ENCODE measurements at regions not wholly inside any gene's neighbourhood (a gene's known extent, or its start where the extent isn't known, plus 50 kb on each side); places are given as distances from the start of the nearest gene placed in this dataset.

GRCh38 chr13:85334187-85334586 lies 465.0 kb downstream of the SLITRK6 start:
- FAIRE-seq (peak; percentile 64), DNase-seq (ENCODE audit: insufficient read length, low spot score) (no peak)
- TF ChIP-seq, protein P1, sequence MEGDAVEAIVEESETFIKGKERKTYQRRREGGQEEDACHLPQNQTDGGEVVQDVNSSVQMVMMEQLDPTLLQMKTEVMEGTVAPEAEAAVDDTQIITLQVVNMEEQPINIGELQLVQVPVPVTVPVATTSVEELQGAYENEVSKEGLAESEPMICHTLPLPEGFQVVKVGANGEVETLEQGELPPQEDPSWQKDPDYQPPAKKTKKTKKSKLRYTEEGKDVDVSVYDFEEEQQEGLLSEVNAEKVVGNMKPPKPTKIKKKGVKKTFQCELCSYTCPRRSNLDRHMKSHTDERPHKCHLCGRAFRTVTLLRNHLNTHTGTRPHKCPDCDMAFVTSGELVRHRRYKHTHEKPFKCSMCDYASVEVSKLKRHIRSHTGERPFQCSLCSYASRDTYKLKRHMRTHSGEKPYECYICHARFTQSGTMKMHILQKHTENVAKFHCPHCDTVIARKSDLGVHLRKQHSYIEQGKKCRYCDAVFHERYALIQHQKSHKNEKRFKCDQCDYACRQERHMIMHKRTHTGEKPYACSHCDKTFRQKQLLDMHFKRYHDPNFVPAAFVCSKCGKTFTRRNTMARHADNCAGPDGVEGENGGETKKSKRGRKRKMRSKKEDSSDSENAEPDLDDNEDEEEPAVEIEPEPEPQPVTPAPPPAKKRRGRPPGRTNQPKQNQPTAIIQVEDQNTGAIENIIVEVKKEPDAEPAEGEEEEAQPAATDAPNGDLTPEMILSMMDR (IDR thresholded peaks at IDR 0.05; ENCODE audit: insufficient read depth, missing control alignments): no peak

DNA sequence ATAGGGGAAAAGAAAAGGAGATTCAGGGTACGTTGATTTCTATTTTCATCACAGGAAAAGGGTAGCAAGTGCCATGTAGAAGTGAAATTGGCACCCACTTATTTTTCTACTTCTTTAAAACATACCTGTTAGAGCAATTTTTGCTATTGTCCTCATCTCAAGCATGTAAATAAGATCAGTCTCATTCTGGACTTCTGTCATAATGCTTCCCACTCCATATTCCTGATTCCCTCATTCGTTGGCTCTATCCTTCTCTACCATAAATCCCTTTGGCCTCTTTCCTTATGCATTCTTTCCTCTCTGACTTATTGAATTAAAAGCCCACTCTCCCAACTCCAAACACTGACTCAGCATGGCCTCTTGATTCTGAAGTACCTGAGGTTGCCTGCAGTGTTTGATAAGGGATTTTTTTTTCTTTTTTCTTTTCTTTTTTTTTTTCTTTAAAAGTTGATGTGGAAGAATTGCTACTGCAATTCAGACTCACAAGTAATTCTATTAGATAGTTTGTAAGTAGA lies 465.7 kb downstream of the SLITRK6 start:
- DNase-seq (ENCODE audit: insufficient read length, low spot score) (no peak), FAIRE-seq (peak; percentile 77)
- TF ChIP-seq, protein P1 (IDR thresholded peaks at IDR 0.05; ENCODE audit: insufficient read depth, missing control alignments): no peak

GRCh38 chr13:85332615-85333014 lies 466.6 kb downstream of the SLITRK6 start:
- TF ChIP-seq, protein P1 (IDR thresholded peaks at IDR 0.05; ENCODE audit: insufficient read depth, missing control alignments): no peak
- no peak for FAIRE-seq
- no peak for DNase-seq (ENCODE audit: insufficient read length, low spot score)

DNA sequence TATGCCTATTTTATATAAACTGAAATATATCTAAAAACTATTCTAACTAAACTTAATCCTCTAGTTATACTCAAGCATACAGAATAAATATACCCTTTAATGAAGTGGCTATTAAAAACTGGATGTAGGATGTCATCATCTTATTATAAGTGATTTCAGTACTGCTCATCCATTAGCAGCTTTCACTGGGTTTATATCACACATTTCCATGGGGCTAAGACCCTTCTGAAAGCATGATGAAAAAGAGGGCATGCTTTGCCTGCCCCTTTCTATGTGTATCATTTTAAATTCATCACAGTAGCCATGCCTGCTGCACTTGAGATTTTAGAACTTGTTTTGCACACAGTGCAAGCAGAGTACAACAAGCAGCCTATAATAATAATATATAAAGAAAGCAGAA lies 477.5 kb downstream of the SLITRK6 start:
- TF ChIP-seq, protein P1 (IDR thresholded peaks at IDR 0.05; ENCODE audit: insufficient read depth, missing control alignments): no peak
- DNase-seq (ENCODE audit: insufficient read length, low spot score): no peak
- FAIRE-seq: peak; percentile 41

DNA sequence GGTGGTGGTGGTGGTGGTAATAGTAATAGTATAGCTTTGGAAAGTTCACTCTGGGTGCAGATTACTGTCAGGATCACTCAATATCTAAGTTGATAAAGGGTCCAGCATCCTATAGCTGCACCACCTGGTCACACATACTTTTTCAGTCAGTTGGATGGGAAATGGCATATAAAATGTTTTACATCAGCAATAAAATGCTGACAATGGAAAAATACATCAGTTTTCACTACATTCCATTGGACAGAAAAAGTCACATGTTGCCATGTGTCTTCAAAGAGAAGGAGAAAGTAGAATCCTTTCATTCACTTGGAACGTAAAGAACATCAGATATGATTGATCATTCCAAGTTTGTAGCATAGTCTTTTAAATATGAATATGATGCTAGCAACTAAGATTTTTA lies 481.4 kb downstream of the SLITRK6 start:
- DNase-seq (ENCODE audit: insufficient read length, low spot score): no peak
- TF ChIP-seq, protein P1 (IDR thresholded peaks at IDR 0.05; ENCODE audit: insufficient read depth, missing control alignments): no peak
- FAIRE-seq: peak; percentile 6

- FAIRE-seq (no peak), DNase-seq (ENCODE audit: insufficient read length, low spot score) (no peak)
- TF ChIP-seq, protein P1 (IDR thresholded peaks at IDR 0.05; ENCODE audit: insufficient read depth, missing control alignments): no peak
These were observed 482.7 kb downstream of the SLITRK6 start for GRCh38 chr13:85316506-85317025.

GRCh38 chr13:85314686-85315085 lies 484.5 kb downstream of the SLITRK6 start:
- TF ChIP-seq, protein P1 (IDR thresholded peaks at IDR 0.05; ENCODE audit: insufficient read depth, missing control alignments): no peak
- peak; percentile 98 for FAIRE-seq

More at GRCh38 chr13:85314686-85315085, 484.5 kb downstream of the SLITRK6 start:
- DNase-seq (ENCODE audit: insufficient read length, low spot score): no peak
